ENCODE measurements at regions not wholly inside any gene's neighbourhood (a gene's known extent, or its start where the extent isn't known, plus 50 kb on each side); places are given as distances from the start of the nearest gene placed in this dataset.

GRCh38 chr18:42192251-42193248, 237.5 kb downstream of the PIK3C3 start:
- no peak overlapping the region for H3K4me3 ChIP-seq (ENCODE audit: low read length)
- intact Hi-C loops (cut with micrococcal nuclease): no loop called here
- peak; percentile 60 for DNase-seq
- H3F3A ChIP-seq (ENCODE audit: low read length, unreplicated experiment): no peaks in the 10 kb centered on the region
- H3K9ac ChIP-seq (ENCODE audit: low read length): no peak overlapping the region
- no peaks in the 10 kb centered on the region for H3K9me3 ChIP-seq (ENCODE audit: low read length)
- H2AFZ ChIP-seq (ENCODE audit: low read length): no peak overlapping the region
- no peaks in the 10 kb centered on the region for H3K36me3 ChIP-seq (ENCODE audit: low read depth, low read length)
- H4K20me1 ChIP-seq (ENCODE audit: low read length): no peaks in the 10 kb centered on the region
- POLR2A ChIA-PET (ENCODE audit: unreplicated experiment): no interaction called here
- no TSS peak for BruUV-seq (replicated peaks)
- no peaks in the 10 kb centered on the region for H3K79me2 ChIP-seq (ENCODE audit: low read length)
- peak overlapping the region; percentile 14; the same call in 1 of the 2 replicates for H3K4me2 ChIP-seq (ENCODE audit: low read length)
- ATAC-seq: peak; percentile 90
- no peaks in the 10 kb centered on the region; the same call in 1 of the 2 replicates for H3K4me1 ChIP-seq (ENCODE audit: insufficient read depth, low read length)
- TF ChIP-seq CTCF (conservative IDR thresholded peaks at IDR 0.05; ENCODE audit: low read depth, low read length) (no peak), EZH2phosphoT487 (IDR thresholded peaks at IDR 0.05; ENCODE audit: borderline replicate concordance, low read length) (no peak), EZH2 (IDR thresholded peaks at IDR 0.05; ENCODE audit: low read length, unreplicated experiment) (no peak)
- peak overlapping the region; percentile 44 for H3K27ac ChIP-seq (ENCODE audit: low read length)
- no peaks in the 10 kb centered on the region for H3K9me2 ChIP-seq (replicated peaks; ENCODE audit: low read length)
- H3K27me3 ChIP-seq (ENCODE audit: low read length): no peaks in the 10 kb centered on the region
- CTCF ChIA-PET: no interaction called here

- no TSS peak for BruUV-seq (replicated peaks)
These were observed 241.6 kb downstream of the PIK3C3 start for GRCh38 chr18:42196651-42197050.

More at GRCh38 chr18:42196651-42197050, 241.6 kb downstream of the PIK3C3 start:
- Histone ChIP-seq H3K27me3 (ENCODE audit: low read length) (no peaks in the 10 kb centered on the region), H3F3A (ENCODE audit: low read length, unreplicated experiment) (no peaks in the 10 kb centered on the region), H3K4me3 (ENCODE audit: low read length) (no peak overlapping the region), H3K79me2 (ENCODE audit: low read length) (no peaks in the 10 kb centered on the region), H3K9ac (ENCODE audit: low read length) (no peak overlapping the region), H4K20me1 (ENCODE audit: low read length) (no peaks in the 10 kb centered on the region), H3K9me2 (replicated peaks; ENCODE audit: low read length) (no peaks in the 10 kb centered on the region), H3K27ac (ENCODE audit: low read length) (no peak overlapping the region), H3K36me3 (ENCODE audit: low read depth, low read length) (no peaks in the 10 kb centered on the region), H3K4me1 (ENCODE audit: insufficient read depth, low read length) (no peaks in the 10 kb centered on the region; the same call in 1 of the 2 replicates), H3K4me2 (ENCODE audit: low read length) (no peak overlapping the region), H2AFZ (ENCODE audit: low read length) (no peak overlapping the region), H3K9me3 (ENCODE audit: low read length) (no peaks in the 10 kb centered on the region)
- intact Hi-C loops (cut with micrococcal nuclease): loop anchor here (5.0 kb wide), 1 partner anchor 36 kb away; no protein-coding TSS in a partner anchor
- DNase-seq (peak; percentile 3), ATAC-seq (no peak)
- ChIA-PET CTCF (no interaction called here), POLR2A (ENCODE audit: unreplicated experiment) (no interaction called here)
- TF ChIP-seq EZH2phosphoT487 (IDR thresholded peaks at IDR 0.05; ENCODE audit: borderline replicate concordance, low read length) (no peak), CTCF (conservative IDR thresholded peaks at IDR 0.05; ENCODE audit: low read depth, low read length) (no peak), EZH2 (IDR thresholded peaks at IDR 0.05; ENCODE audit: low read length, unreplicated experiment) (no peak)
